ENCODE measurements at regions not wholly inside any gene's neighbourhood (a gene's known extent, or its start where the extent isn't known, plus 50 kb on each side); places are given as distances from the start of the nearest gene placed in this dataset.

DNA sequence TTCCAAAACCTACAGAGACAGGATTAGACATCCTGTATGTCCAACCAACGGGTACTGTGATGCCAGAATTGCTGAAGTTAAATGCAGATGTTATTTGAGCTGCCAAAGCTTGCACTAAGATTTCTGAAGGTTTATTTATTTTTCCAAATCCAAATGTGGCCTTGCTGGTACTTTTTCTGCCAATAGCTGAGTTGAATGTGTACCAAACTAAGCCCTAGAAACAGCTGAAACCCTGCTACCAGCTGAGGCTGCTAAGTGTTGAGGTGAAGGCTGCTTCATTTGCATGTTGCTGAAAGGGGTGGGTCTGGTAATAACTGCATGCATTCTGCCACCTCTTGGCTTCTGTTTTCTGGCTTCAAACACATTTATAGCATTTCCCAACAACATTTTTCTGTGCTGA is 366.5 kb downstream of the FAT4 start:
- TF ChIP-seq, protein P1, sequence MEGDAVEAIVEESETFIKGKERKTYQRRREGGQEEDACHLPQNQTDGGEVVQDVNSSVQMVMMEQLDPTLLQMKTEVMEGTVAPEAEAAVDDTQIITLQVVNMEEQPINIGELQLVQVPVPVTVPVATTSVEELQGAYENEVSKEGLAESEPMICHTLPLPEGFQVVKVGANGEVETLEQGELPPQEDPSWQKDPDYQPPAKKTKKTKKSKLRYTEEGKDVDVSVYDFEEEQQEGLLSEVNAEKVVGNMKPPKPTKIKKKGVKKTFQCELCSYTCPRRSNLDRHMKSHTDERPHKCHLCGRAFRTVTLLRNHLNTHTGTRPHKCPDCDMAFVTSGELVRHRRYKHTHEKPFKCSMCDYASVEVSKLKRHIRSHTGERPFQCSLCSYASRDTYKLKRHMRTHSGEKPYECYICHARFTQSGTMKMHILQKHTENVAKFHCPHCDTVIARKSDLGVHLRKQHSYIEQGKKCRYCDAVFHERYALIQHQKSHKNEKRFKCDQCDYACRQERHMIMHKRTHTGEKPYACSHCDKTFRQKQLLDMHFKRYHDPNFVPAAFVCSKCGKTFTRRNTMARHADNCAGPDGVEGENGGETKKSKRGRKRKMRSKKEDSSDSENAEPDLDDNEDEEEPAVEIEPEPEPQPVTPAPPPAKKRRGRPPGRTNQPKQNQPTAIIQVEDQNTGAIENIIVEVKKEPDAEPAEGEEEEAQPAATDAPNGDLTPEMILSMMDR (IDR thresholded peaks at IDR 0.05; ENCODE audit: borderline replicate concordance, insufficient read depth, low read depth, low read length): no peak
- H3K4me3 ChIP-seq (ENCODE audit: low read depth, low read length): no peak overlapping the region

DNA sequence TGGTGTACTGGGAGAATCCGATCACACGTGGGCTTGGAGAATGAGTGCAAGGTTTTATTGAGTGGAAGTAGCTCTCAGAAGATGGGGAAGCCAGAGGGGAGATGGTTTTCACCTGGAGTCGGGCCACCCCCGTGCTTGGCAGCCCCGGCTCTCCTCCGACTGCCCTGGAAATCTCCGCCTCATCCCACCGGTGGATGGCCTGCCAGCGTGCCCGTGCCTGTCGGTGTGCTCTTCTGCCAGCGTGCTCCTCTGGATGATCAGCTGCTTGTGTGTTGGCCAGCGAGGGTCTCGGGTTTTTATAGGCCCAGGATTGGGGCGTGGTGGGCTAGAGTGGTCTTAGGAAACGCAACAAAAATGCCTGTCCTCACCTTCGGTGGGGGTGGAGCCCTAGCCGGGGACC is 368.0 kb downstream of the FAT4 start:
- H3K4me3 ChIP-seq (ENCODE audit: low read depth, low read length): no peak overlapping the region
- TF ChIP-seq, protein P1 (IDR thresholded peaks at IDR 0.05; ENCODE audit: borderline replicate concordance, insufficient read depth, low read depth, low read length): no peak

DNA sequence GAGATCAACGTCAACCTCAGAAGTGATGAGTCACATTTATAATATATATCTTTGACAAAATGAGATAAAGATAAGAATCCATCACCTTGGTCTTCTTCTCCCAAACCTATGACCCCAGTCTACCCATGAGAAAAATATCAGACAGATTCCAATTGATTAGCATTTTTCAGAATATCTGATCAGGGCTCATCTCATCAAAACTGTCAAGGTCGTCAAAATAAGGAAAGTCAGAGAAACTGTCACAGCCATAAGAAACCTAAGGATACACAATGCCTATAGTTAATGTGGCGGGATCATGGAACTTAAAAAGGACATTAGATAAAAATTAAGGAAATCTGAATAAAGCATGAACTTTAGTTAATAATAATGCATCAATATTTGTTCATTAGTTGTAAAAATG is 374.1 kb downstream of the FAT4 start:
- TF ChIP-seq, protein P1 (IDR thresholded peaks at IDR 0.05; ENCODE audit: borderline replicate concordance, insufficient read depth, low read depth, low read length): no peak
- no peak overlapping the region for H3K4me3 ChIP-seq (ENCODE audit: low read depth, low read length)

DNA sequence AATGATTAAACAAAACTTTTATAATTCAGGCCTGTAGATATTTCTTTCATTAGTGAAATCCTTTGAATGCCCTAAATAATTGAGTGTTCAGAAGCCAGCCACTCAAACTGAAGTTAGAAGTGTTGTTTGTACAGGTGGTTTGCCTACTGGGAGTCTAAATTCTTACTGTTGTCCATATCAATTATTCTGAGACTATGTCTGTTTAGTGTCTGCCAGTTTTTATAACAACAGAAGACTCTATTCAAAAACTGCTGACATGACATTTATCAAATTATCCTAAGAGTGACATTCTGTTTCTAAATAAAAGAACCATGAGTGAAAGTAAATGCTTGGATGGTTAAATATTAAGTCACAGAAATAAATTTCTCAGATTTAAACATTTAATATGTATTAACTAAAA is 375.1 kb downstream of the FAT4 start:
- TF ChIP-seq, protein P1 (IDR thresholded peaks at IDR 0.05; ENCODE audit: borderline replicate concordance, insufficient read depth, low read depth, low read length): no peak
- H3K4me3 ChIP-seq (ENCODE audit: low read depth, low read length): no peak overlapping the region

DNA sequence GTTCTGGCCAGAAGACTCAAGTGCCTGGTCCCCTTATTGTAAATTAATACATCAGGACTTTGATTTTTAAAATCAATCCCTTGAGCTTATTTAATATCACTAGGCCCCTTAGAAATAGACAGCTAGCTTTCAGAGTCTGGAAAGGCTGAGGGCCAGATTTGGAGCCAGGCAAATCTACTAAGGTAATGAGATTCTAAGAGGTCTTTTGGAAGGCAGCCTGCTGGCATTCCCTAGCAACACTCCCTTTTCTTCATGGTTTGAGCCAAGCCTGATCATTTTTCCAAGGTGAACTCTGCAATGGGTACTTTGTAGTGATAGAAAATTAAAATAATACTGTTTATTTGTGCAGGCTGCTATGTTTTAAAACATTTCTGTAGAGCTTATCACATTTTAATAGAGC is 378.5 kb downstream of the FAT4 start:
- TF ChIP-seq, protein P1 (IDR thresholded peaks at IDR 0.05; ENCODE audit: borderline replicate concordance, insufficient read depth, low read depth, low read length): no peak
- no peak overlapping the region for H3K4me3 ChIP-seq (ENCODE audit: low read depth, low read length)

DNA sequence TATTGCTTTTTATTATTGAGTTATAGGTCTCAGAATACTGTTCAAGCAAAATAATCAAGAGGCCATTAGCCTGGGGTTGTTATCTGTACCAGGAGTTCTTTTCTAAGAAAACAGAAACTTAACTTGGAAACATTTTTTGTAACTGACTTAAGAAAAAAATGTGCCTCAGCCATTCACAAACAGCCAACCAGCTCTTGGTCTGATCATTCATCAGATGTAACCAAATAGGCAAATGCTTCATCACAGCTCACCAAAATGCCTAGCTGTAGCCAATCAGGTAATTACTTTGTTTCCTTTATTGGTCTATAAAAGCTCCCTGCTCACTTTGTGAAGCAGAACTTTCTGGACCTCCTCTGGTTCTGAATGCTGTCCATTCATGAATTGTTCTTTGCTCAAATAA is 387.7 kb downstream of the FAT4 start:
- no peak overlapping the region for H3K4me3 ChIP-seq (ENCODE audit: low read depth, low read length)
- TF ChIP-seq, protein P1 (IDR thresholded peaks at IDR 0.05; ENCODE audit: borderline replicate concordance, insufficient read depth, low read depth, low read length): no peak

DNA sequence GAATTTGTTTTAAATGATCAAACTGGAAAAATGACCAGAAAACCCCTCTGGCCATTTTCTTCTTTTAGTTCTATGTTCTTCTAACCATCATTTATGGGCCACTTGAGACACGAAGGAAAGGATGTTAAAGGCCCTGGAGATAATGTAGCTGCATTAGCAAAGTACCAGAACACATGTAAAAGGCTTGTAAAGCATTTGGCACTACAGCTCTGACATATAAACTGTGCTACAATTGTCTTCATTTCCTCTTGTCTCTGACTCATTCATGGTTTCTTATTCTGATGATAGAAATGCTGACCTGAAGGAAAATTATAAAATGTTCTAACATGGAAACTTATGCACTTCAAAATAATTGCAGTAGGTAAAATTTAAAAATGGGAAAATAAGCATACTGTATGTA is 388.7 kb downstream of the FAT4 start:
- H3K4me3 ChIP-seq (ENCODE audit: low read depth, low read length): no peak overlapping the region
- TF ChIP-seq, protein P1 (IDR thresholded peaks at IDR 0.05; ENCODE audit: borderline replicate concordance, insufficient read depth, low read depth, low read length): no peak

Measured in GM12875 (cell line).